ENCODE measurements at regions not wholly inside any gene's neighbourhood (a gene's known extent, or its start where the extent isn't known, plus 50 kb on each side); places are given as distances from the start of the nearest gene placed in this dataset.
"Not testable (repeated sequence)": the region's sequence is repeated elsewhere in the genome, so short reads cannot be mapped to it uniquely, and the experiment has no call there.

- peaks cover 9% of the 10 kb centered on the region for H3K36me3 Mint-ChIP-seq (ENCODE audit: low read depth)
- H3K4me1 Mint-ChIP-seq (ENCODE audit: low read depth): peaks cover 74% of the 10 kb centered on the region
- H3K4me3 Mint-ChIP-seq: no peak overlapping the region
- H3K9me3 Mint-ChIP-seq: peaks cover 3% of the 10 kb centered on the region
- H3K27me3 Mint-ChIP-seq (ENCODE audit: insufficient read depth): no peaks in the 10 kb centered on the region
- DNase-seq (ENCODE audit: low spot score): no peak
- intact Hi-C loops (cut with micrococcal nuclease): loop anchor here (10.0 kb wide), 3 partner anchors 804 to 1516 kb away; no protein-coding TSS in a partner anchor
- no peak overlapping the region for H3K27ac Mint-ChIP-seq
These were observed 63.2 kb upstream of the BCL6 start for GRCh38 chr3:187808527-187808895.

DNA sequence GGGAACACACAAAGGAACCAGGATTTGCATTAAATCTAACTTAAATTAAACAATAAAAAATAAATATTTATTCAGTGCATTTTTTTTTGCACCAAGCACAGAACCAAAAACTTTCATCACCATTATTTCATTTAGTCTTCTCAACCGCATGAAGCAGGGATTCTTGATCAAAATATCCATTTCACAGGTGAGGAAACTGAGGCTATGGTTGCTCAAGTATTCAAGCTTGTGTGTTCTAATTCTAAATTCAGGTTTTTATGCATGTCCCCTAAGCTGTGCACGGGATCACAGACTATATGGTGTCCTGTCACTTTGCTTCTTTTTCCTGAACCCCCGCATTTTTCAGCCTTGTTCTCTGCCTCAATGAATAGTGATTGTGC, 64.3 kb upstream of the BCL6 start:
- Mint-ChIP-seq H3K27me3 (ENCODE audit: insufficient read depth) (peaks cover 2% of the 10 kb centered on the region), H3K4me3 (no peak overlapping the region), H3K36me3 (ENCODE audit: low read depth) (peaks cover 9% of the 10 kb centered on the region), H3K4me1 (ENCODE audit: low read depth) (peaks cover 63% of the 10 kb centered on the region), H3K9me3 (peaks cover 3% of the 10 kb centered on the region), H3K27ac (no peak overlapping the region)
- intact Hi-C loops (cut with micrococcal nuclease): loop anchor here (10.0 kb wide), 3 partner anchors 805 to 1515 kb away; no protein-coding TSS in a partner anchor
- no peak for DNase-seq (ENCODE audit: low spot score)

DNA sequence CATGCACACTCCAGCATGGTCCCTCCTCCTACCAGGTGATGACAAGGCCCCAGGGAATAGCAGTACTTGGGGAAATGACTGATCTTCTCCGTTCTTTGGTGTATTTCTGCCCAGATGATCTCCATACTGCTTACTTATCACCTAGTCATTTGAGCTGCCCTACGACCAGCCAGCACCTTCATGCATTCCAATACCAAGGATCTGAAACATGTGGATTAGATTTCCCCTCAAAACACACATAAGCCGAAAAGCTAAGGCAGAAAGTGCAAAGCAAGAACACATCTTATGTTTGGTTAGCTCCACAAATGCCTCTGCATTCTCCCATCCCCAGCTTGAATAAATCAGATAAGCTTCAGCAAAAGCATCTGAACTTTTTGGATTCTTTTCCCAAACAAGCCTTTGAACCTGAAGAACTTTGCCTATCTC, 64.8 kb upstream of the BCL6 start:
- no peak for DNase-seq (ENCODE audit: low spot score)
- H3K27ac Mint-ChIP-seq: no peak overlapping the region

GRCh38 chr3:187811585-187812250, 66.5 kb upstream of the BCL6 start:
- Mint-ChIP-seq H3K4me1 (ENCODE audit: low read depth) (peaks cover 43% of the 10 kb centered on the region), H3K9me3 (peaks cover 3% of the 10 kb centered on the region), H3K4me3 (no peak overlapping the region), H3K36me3 (ENCODE audit: low read depth) (peaks cover 6% of the 10 kb centered on the region), H3K27ac (no peak overlapping the region), H3K27me3 (ENCODE audit: insufficient read depth) (peaks cover 2% of the 10 kb centered on the region)
- no peak for DNase-seq (ENCODE audit: low spot score)
- intact Hi-C loops (cut with micrococcal nuclease): no loop called here

More for the DNA sequence above, 64.8 kb upstream of the BCL6 start:
- H3K27me3 Mint-ChIP-seq (ENCODE audit: insufficient read depth): peaks cover 2% of the 10 kb centered on the region
- H3K36me3 Mint-ChIP-seq (ENCODE audit: low read depth): peaks cover 9% of the 10 kb centered on the region
- no peak overlapping the region for H3K4me3 Mint-ChIP-seq
- peaks cover 58% of the 10 kb centered on the region for H3K4me1 Mint-ChIP-seq (ENCODE audit: low read depth)
- intact Hi-C loops (cut with micrococcal nuclease): no loop called here
- H3K9me3 Mint-ChIP-seq: peaks cover 3% of the 10 kb centered on the region

GRCh38 chr3:187812496-187812895, 67.2 kb upstream of the BCL6 start:
- Mint-ChIP-seq H3K36me3 (ENCODE audit: low read depth) (peaks cover 8% of the 10 kb centered on the region), H3K4me1 (ENCODE audit: low read depth) (peaks cover 35% of the 10 kb centered on the region), H3K27ac (no peak overlapping the region), H3K4me3 (no peak overlapping the region), H3K9me3 (peaks cover 9% of the 10 kb centered on the region), H3K27me3 (ENCODE audit: insufficient read depth) (peaks cover 2% of the 10 kb centered on the region)
- intact Hi-C loops (cut with micrococcal nuclease): no loop called here
- no peak for DNase-seq (ENCODE audit: low spot score)

GRCh38 chr3:187813198-187813597, 67.9 kb upstream of the BCL6 start:
- Mint-ChIP-seq H3K9me3 (peaks cover 13% of the 10 kb centered on the region), H3K36me3 (ENCODE audit: low read depth) (peaks cover 11% of the 10 kb centered on the region), H3K27ac (no peak overlapping the region), H3K27me3 (ENCODE audit: insufficient read depth) (peaks cover 2% of the 10 kb centered on the region), H3K4me1 (ENCODE audit: low read depth) (peaks cover 33% of the 10 kb centered on the region), H3K4me3 (no peak overlapping the region)
- intact Hi-C loops (cut with micrococcal nuclease): no loop called here
- DNase-seq (ENCODE audit: low spot score): no peak

DNA sequence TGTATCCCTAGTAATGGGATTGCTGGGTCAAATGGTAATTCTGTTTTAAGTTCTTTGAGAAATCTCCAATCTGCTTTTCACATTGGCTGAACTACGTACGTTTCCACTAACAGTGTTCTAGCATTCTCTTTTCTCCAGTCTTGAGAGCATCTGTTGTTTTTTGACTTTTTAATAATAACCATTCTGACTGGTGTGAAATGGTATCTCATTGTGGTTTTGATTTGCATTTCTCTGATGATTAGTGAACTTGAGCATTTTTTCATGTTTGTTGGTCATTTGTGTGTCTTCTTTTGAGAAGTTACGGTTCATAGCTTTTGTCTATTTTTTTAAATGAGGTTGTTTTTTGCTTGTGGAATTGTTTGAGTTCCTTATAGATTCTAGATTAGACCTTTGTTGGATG, 72.5 kb upstream of the BCL6 start:
- H3K4me3 Mint-ChIP-seq; H3K27ac Mint-ChIP-seq; DNase-seq (ENCODE audit: low spot score); H3K27me3 Mint-ChIP-seq (ENCODE audit: insufficient read depth); intact Hi-C loops (cut with micrococcal nuclease): not testable (repeated sequence)
- H3K4me1 Mint-ChIP-seq (ENCODE audit: low read depth): peaks cover 22% of the 10 kb centered on the region
- peaks cover 21% of the 10 kb centered on the region for H3K9me3 Mint-ChIP-seq
- peaks cover 14% of the 10 kb centered on the region for H3K36me3 Mint-ChIP-seq (ENCODE audit: low read depth)

- Mint-ChIP-seq H3K36me3 (ENCODE audit: low read depth) (peaks cover 20% of the 10 kb centered on the region), H3K27ac (peak overlapping the region; percentile 89), H3K4me1 (ENCODE audit: low read depth) (peaks cover 36% of the 10 kb centered on the region), H3K4me3 (no peak overlapping the region), H3K27me3 (ENCODE audit: insufficient read depth) (no peaks in the 10 kb centered on the region), H3K9me3 (peaks cover 26% of the 10 kb centered on the region)
- DNase-seq (ENCODE audit: low spot score): no peak
- intact Hi-C loops (cut with micrococcal nuclease): no loop called here
These were observed 76.5 kb upstream of the BCL6 start for GRCh38 chr3:187821616-187822317.

- Mint-ChIP-seq H3K9me3 (peaks cover 22% of the 10 kb centered on the region), H3K36me3 (ENCODE audit: low read depth) (peaks cover 19% of the 10 kb centered on the region), H3K27ac (peak overlapping the region; percentile 89), H3K4me1 (ENCODE audit: low read depth) (peaks cover 36% of the 10 kb centered on the region), H3K27me3 (ENCODE audit: insufficient read depth) (no peaks in the 10 kb centered on the region), H3K4me3 (no peak overlapping the region)
- DNase-seq (ENCODE audit: low spot score): no peak
- intact Hi-C loops (cut with micrococcal nuclease): no loop called here
These were observed 77.1 kb upstream of the BCL6 start for GRCh38 chr3:187822402-187822801.

GRCh38 chr3:187823746-187824145, 78.5 kb upstream of the BCL6 start:
- peaks cover 41% of the 10 kb centered on the region for H3K4me1 Mint-ChIP-seq (ENCODE audit: low read depth)
- intact Hi-C loops (cut with micrococcal nuclease): no loop called here
- DNase-seq (ENCODE audit: low spot score): no peak
- no peaks in the 10 kb centered on the region for H3K27me3 Mint-ChIP-seq (ENCODE audit: insufficient read depth)
- H3K9me3 Mint-ChIP-seq: peaks cover 13% of the 10 kb centered on the region
- H3K4me3 Mint-ChIP-seq: no peak overlapping the region
- H3K36me3 Mint-ChIP-seq (ENCODE audit: low read depth): peaks cover 14% of the 10 kb centered on the region
- no peak overlapping the region for H3K27ac Mint-ChIP-seq

GRCh38 chr3:187827723-187828122, 82.5 kb upstream of the BCL6 start:
- no peak overlapping the region for H3K27ac Mint-ChIP-seq
- no peaks in the 10 kb centered on the region for H3K27me3 Mint-ChIP-seq (ENCODE audit: insufficient read depth)
- peaks cover 10% of the 10 kb centered on the region for H3K9me3 Mint-ChIP-seq
- peaks cover 11% of the 10 kb centered on the region for H3K36me3 Mint-ChIP-seq (ENCODE audit: low read depth)
- H3K4me1 Mint-ChIP-seq (ENCODE audit: low read depth): peaks cover 45% of the 10 kb centered on the region
- no peak for DNase-seq (ENCODE audit: low spot score)
- H3K4me3 Mint-ChIP-seq: no peak overlapping the region
- intact Hi-C loops (cut with micrococcal nuclease): loop anchor here (5.0 kb wide), 1 partner anchor 835 kb away; no protein-coding TSS in a partner anchor

DNA sequence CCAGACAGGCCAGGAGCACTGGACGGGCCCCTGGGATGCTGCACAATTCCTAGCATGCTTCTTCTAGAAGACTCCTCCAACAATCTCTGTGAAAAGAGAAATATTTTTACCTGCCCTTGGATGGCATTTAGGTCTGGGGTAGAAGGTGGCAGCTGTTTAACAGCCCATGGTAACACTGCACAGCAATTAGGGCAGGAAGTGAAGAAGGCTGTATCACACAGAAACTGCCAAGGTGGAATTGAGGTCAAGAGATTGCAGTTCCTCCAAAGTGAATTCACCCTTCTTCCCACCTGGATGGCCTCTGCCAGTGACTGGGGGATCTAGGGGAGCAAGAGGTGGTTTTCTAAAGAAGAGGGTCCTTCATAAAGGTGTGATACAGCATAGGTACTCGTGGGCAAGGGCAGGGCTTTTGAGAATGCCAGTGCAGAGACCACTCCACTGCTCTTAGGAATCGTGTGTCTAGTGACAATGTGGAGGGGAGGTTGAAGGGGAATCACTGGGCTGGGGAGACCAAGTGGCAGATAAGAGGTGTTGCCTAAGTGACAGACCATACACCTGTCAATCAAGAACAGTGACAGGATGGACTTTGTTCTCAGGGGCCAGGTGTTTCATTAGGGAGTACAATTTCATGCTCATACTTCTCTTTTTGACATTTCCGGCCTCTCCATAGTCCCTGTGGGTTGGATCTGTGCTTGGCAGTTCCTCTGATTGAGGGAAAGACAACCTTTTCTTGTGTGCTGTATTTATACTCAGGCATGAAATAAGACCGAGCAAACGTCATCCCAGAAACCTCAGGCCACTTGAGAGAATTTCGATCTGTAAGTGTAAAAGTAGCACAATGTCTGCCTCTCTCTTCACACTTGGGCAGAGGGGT, 83.5 kb upstream of the BCL6 start:
- no peak for DNase-seq (ENCODE audit: low spot score)
- Mint-ChIP-seq H3K4me3 (no peak overlapping the region), H3K4me1 (ENCODE audit: low read depth) (peaks cover 40% of the 10 kb centered on the region), H3K27ac (peak overlapping the region; percentile 52), H3K36me3 (ENCODE audit: low read depth) (peaks cover 5% of the 10 kb centered on the region), H3K9me3 (peaks cover 4% of the 10 kb centered on the region), H3K27me3 (ENCODE audit: insufficient read depth) (no peaks in the 10 kb centered on the region)
- intact Hi-C loops (cut with micrococcal nuclease): loop anchor here (5.0 kb wide), 1 partner anchor 833 kb away; no protein-coding TSS in a partner anchor
